ENCODE measurements at regions not wholly inside any gene's neighbourhood (a gene's known extent, or its start where the extent isn't known, plus 50 kb on each side); places are given as distances from the start of the nearest gene placed in this dataset.

GRCh38 chr16:77049577-77049976 lies 141.4 kb upstream of the MON1B start:
- no peak for TF ChIP-seq GATA2 (IDR thresholded peaks at IDR 0.05; ENCODE audit: low read depth, low read length)
- no peak for TF ChIP-seq GATA3 (IDR thresholded peaks at IDR 0.05; ENCODE audit: low read depth, low read length)
